Astrocyte (in vitro differentiated cells and primary cell): ENCODE measurements at regions not wholly inside any gene's neighbourhood (a gene's known extent, or its start where the extent isn't known, plus 50 kb on each side); places are given as distances from the start of the nearest gene placed in this dataset.

Experiments used
- DNase-seq: peaks from one replicate; pipeline ENCODE4 v3.0.0-alpha.2; 2010; ENCODE audit warnings: low read depth
- FAIRE-seq: peaks from 2 replicates; lab custom pipeline; 2011; peaks lifted over from hg19 to GRCh38; lab: Jason Lieb, UNC
- H2AFZ ChIP-seq: 2 replicates; pipeline ENCODE4 v1.6.0; 2012; ENCODE audit warnings: low read depth, low read length, inconsistent platforms
- H3K27ac ChIP-seq: 2 replicates; pipeline ENCODE4 v1.5.1; 2011; ENCODE audit warnings: low read depth, low read length, inconsistent platforms
- H3K27me3 ChIP-seq: 2 replicates; pipeline ENCODE4 v1.6.0; 2011; ENCODE audit warnings: low read length, inconsistent platforms; ENCODE audit not compliant: insufficient read depth
- H3K36me3 ChIP-seq: 2 replicates; pipeline ENCODE4 v1.5.1; 2011; ENCODE audit warnings: low read length, inconsistent platforms; ENCODE audit not compliant: insufficient read depth
- H3K4me1 ChIP-seq: 2 replicates; pipeline ENCODE4 v1.5.1; 2011; ENCODE audit warnings: low read length, inconsistent platforms; ENCODE audit not compliant: insufficient read depth
- H3K4me2 ChIP-seq: 2 replicates; pipeline ENCODE4 v1.6.0; 2012; ENCODE audit warnings: low read length, inconsistent platforms
- H3K4me3 ChIP-seq: 2 replicates; pipeline ENCODE4 v1.5.1; 2011; ENCODE audit warnings: low read depth, mild to moderate bottlenecking, low read length, inconsistent platforms; ENCODE audit not compliant: insufficient read depth
- H3K79me2 ChIP-seq: 2 replicates; pipeline ENCODE4 v1.6.0; 2012; ENCODE audit warnings: mild to moderate bottlenecking, low read length, inconsistent platforms; ENCODE audit not compliant: insufficient read depth
- H3K9ac ChIP-seq: 2 replicates; pipeline ENCODE4 v1.6.0; 2012; ENCODE audit warnings: mild to moderate bottlenecking, low read length, inconsistent platforms
- H3K9me3 ChIP-seq: 2 replicates; pipeline ENCODE4 v1.5.1; 2012; ENCODE audit warnings: low read depth, mild to moderate bottlenecking, low read length, inconsistent platforms; ENCODE audit not compliant: insufficient read depth
- H4K20me1 ChIP-seq: 2 replicates; pipeline ENCODE4 v1.6.0; 2012; ENCODE audit warnings: low read length, inconsistent platforms; ENCODE audit not compliant: insufficient read depth
- H3K27ac Mint-ChIP-seq: one replicate; pipeline ENCODE4 v1.8.0; 2021; ENCODE audit warnings: mild to moderate bottlenecking, mixed read lengths; ENCODE audit not compliant: unreplicated experiment
- H3K27me3 Mint-ChIP-seq: one replicate; pipeline ENCODE4 v1.8.0; 2021; ENCODE audit warnings: low read depth, mixed read lengths; ENCODE audit not compliant: unreplicated experiment
- H3K36me3 Mint-ChIP-seq: one replicate; pipeline ENCODE4 v1.8.0; 2021; ENCODE audit warnings: low read depth, mixed read lengths; ENCODE audit not compliant: unreplicated experiment
- H3K4me1 Mint-ChIP-seq: one replicate; pipeline ENCODE4 v1.8.0; 2021; ENCODE audit warnings: low read depth, mixed read lengths; ENCODE audit not compliant: unreplicated experiment
- H3K4me3 Mint-ChIP-seq: one replicate; pipeline ENCODE4 v1.8.0; 2021; ENCODE audit warnings: mild to moderate bottlenecking, moderate library complexity, mixed read lengths; ENCODE audit not compliant: unreplicated experiment
- H3K9me3 Mint-ChIP-seq: one replicate; pipeline ENCODE4 v1.8.0; 2021; ENCODE audit warnings: mild to moderate bottlenecking, mixed read lengths; ENCODE audit not compliant: unreplicated experiment
- EZH2 ChIP-seq: IDR thresholded peaks from 2 replicates; pipeline ENCODE4 v1.6.1; 2012; ENCODE audit warnings: mild to moderate bottlenecking, low read length, inconsistent platforms; ENCODE audit not compliant: insufficient read depth
- TF ChIP-seq, protein P1 (sequence below): IDR thresholded peaks from 2 replicates; pipeline ENCODE4 v1.5.1; 2011; ENCODE audit warnings: low read depth, mild to moderate bottlenecking, inconsistent platforms, low read length, moderate library complexity; ENCODE audit not compliant: insufficient read depth

DNA sequence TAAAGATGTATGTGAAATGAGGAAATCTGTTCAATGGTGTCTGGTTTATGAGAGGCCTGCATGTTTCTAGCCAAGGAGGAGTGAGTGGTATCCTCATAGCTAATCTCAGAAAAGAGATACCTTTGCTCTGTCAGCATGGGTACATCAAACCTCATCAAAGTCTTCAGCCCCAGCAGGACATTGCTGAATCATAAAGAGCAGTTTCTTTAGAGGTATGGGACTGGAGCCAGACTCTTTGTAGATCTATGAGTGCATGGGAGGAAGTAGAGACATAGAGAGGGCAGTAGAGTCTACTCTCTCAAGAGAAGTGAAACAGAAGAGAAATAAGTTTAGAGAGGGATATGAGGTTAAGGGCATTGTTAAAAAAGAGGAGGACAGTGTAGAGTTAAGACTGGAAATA is 1950.9 kb downstream of the ARAP2 start:
- no peaks in the 10 kb centered on the region for H3K27me3 Mint-ChIP-seq
- no peak overlapping the region for H3K27ac Mint-ChIP-seq

DNA sequence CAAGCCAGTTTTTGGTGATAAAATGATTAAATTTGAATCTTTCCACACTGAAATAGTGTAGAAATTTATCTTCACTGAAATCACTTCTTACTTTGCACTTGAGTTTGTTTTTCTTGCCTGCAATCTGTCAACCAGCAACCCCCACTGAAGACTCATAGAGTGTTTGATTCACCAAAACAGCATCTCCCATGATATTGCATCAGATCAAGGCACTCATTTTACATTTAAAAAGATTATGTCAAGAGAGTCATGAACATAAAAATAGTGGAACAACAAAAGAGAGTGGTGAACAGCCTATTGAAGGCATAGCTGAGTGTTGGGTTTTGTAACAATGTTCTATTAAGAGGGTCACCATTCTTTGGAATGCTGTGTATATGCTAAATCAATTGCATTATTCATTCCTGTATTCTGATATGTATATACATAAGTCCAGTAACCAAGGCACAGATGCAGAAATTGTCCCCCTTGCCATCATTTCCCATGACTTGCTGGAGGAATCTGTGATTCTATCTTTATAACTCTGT is 1934.9 kb downstream of the ARAP2 start:
- Mint-ChIP-seq H3K36me3 (no peaks in the 10 kb centered on the region), H3K27ac (no peak overlapping the region), H3K4me3 (no peak overlapping the region), H3K9me3 (peaks cover 1% of the 10 kb centered on the region), H3K27me3 (no peaks in the 10 kb centered on the region), H3K4me1 (no peaks in the 10 kb centered on the region)
- Histone ChIP-seq H3K27me3 (no peaks in the 10 kb centered on the region), H3K9ac (no peak overlapping the region), H2AFZ (no peak overlapping the region), H3K4me1 (no peaks in the 10 kb centered on the region), H3K27ac (no peak overlapping the region), H3K79me2 (no peaks in the 10 kb centered on the region), H3K4me3 (no peak overlapping the region), H3K36me3 (no peaks in the 10 kb centered on the region), H3K9me3 (no peaks in the 10 kb centered on the region), H4K20me1 (no peaks in the 10 kb centered on the region), H3K4me2 (no peak overlapping the region)
- no peak for TF ChIP-seq EZH2
- no peak for FAIRE-seq
- no peak for DNase-seq

More for the DNA sequence above, 1950.9 kb downstream of the ARAP2 start:
- Histone ChIP-seq H3K79me2 (no peaks in the 10 kb centered on the region), H3K4me2 (no peak overlapping the region), H3K9me3 (no peaks in the 10 kb centered on the region), H4K20me1 (no peaks in the 10 kb centered on the region), H3K27ac (no peak overlapping the region), H3K36me3 (no peaks in the 10 kb centered on the region), H3K4me3 (no peak overlapping the region), H2AFZ (no peak overlapping the region), H3K9ac (no peak overlapping the region), H3K4me1 (no peaks in the 10 kb centered on the region), H3K27me3 (no peaks in the 10 kb centered on the region)
- Mint-ChIP-seq H3K36me3 (no peaks in the 10 kb centered on the region), H3K4me3 (no peak overlapping the region), H3K4me1 (no peaks in the 10 kb centered on the region), H3K9me3 (no peaks in the 10 kb centered on the region)
- TF ChIP-seq, protein P1, sequence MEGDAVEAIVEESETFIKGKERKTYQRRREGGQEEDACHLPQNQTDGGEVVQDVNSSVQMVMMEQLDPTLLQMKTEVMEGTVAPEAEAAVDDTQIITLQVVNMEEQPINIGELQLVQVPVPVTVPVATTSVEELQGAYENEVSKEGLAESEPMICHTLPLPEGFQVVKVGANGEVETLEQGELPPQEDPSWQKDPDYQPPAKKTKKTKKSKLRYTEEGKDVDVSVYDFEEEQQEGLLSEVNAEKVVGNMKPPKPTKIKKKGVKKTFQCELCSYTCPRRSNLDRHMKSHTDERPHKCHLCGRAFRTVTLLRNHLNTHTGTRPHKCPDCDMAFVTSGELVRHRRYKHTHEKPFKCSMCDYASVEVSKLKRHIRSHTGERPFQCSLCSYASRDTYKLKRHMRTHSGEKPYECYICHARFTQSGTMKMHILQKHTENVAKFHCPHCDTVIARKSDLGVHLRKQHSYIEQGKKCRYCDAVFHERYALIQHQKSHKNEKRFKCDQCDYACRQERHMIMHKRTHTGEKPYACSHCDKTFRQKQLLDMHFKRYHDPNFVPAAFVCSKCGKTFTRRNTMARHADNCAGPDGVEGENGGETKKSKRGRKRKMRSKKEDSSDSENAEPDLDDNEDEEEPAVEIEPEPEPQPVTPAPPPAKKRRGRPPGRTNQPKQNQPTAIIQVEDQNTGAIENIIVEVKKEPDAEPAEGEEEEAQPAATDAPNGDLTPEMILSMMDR: no peak
- TF ChIP-seq EZH2: no peak
- FAIRE-seq: no peak
- DNase-seq: no peak

DNA sequence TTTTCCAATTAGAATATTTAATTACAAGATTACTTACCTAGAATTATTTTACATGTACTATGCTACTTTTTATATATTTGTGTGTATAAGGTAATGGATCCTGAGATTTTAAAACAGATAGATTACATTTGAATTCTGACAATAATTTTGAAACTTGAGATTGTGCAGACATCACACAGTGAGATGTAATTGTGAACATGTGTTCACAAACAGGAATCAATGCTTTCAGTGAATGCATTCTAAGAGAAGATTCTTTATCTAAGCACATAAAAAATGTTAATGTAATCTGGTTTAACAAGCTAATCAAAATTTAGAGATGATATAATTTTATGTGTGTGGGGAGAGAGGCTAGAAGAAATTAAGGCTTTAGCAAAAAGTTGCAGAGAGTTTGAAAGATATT is 1925.5 kb downstream of the ARAP2 start:
- no peak overlapping the region for H3K4me3 Mint-ChIP-seq
- H3K36me3 Mint-ChIP-seq: no peaks in the 10 kb centered on the region
- H3K4me3 ChIP-seq: no peak overlapping the region
- H3K79me2 ChIP-seq: no peaks in the 10 kb centered on the region
- H3K36me3 ChIP-seq: no peaks in the 10 kb centered on the region
- no peaks in the 10 kb centered on the region for H3K9me3 ChIP-seq
- no peaks in the 10 kb centered on the region for H3K9me3 Mint-ChIP-seq
- FAIRE-seq (no peak), DNase-seq (no peak)
- H2AFZ ChIP-seq: no peak overlapping the region
- no peak overlapping the region for H3K9ac ChIP-seq
- H3K4me1 ChIP-seq: no peaks in the 10 kb centered on the region
- no peaks in the 10 kb centered on the region for H3K4me1 Mint-ChIP-seq
- TF ChIP-seq EZH2: no peak
- TF ChIP-seq, protein P1: no peak
- H3K27me3 Mint-ChIP-seq: no peaks in the 10 kb centered on the region
- no peak overlapping the region for H3K27ac ChIP-seq
- H3K27me3 ChIP-seq: no peaks in the 10 kb centered on the region
- no peaks in the 10 kb centered on the region for H4K20me1 ChIP-seq
- no peak overlapping the region for H3K4me2 ChIP-seq
- H3K27ac Mint-ChIP-seq: no peak overlapping the region
